ENCODE measurements at regions not wholly inside any gene's neighbourhood (a gene's known extent, or its start where the extent isn't known, plus 50 kb on each side); places are given as distances from the start of the nearest gene placed in this dataset.
"Not testable (repeated sequence)": the region's sequence is repeated elsewhere in the genome, so short reads cannot be mapped to it uniquely, and the experiment has no call there.

DNA sequence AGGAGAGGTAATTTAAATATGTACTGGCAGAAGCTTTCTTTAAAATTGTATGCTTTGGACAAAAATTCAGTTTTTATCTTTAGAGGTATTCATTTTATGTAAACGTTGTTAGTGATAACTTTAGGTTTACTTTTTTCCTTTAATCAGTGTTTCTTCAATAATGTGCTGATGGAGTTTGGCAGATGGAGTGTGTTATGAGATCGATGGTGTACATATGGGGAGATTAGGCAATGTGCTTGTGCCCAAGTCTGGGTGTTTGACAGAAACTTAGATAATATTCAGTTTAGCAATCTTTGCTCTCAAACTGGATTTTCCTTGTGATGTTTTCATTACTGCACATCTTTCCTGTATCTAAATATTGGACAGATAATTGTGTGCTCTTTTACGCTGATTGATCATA, 425.4 kb downstream of the JRKL start:
- Histone ChIP-seq H3K4me1 (ENCODE audit: control insufficient read depth, insufficient read depth, low read length) (no peaks in the 10 kb centered on the region), H3K27ac (ENCODE audit: low read length) (no peak overlapping the region), H3K9me3 (ENCODE audit: control insufficient read depth, low read depth, low read length) (no peaks in the 10 kb centered on the region), H3K4me3 (ENCODE audit: low read length) (no peak overlapping the region), H3K27me3 (ENCODE audit: control insufficient read depth, insufficient read depth, low read length) (no peaks in the 10 kb centered on the region), H3K36me3 (ENCODE audit: control insufficient read depth, insufficient read depth, low read length) (no peaks in the 10 kb centered on the region)
- no peak for DNase-seq
- 33% methylated on average over 1 of the region's 3 CpGs for WGBS (ENCODE audit: insufficient coverage, low lambda C conversion rate)

DNA sequence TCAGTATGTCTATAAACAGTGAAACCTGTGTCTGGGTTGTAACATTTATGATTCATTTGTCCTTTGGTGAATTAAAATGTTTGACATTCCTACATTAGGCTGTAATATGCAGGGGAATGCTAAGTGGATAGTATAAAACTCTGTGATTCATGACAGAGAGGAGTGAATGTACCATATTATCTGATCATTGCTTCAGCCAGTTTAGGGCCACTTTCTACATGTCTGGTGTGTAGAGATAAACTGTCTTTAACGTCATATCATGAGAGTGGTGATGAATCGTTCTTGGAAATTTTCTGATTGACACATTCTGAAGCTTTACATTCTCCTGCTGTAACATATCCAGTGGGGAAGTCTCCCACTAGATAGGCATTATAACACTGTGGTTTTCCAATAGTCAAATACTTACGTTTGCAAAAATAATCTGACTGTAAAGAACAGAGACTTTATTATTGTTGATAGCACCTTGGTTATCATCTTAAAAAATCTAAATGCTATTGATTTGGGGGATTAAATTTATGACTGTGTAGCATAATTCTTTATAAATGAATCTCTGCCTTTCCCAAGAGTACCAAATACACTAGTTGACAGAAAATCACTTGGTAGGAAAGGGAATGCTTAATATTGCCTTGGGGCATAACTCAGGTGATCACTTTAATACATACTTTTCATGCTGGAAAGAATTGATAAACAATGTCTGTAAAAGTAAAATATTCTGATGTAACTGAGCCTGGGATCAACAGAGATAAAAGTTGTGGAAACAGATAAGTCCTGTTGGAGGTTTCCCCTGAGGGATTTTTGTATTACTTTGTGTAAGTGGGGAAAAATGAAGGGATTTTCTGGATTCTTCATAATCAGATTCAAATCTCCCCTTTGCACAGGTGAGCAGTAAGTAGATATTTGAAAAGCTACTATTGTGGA, 427.9 kb downstream of the JRKL start:
- H3K4me3 ChIP-seq (ENCODE audit: low read length), result no peak overlapping the region
- no peaks in the 10 kb centered on the region for H3K4me1 ChIP-seq (ENCODE audit: control insufficient read depth, insufficient read depth, low read length)
- H3K9me3 ChIP-seq (ENCODE audit: control insufficient read depth, low read depth, low read length), result no peaks in the 10 kb centered on the region
- no peaks in the 10 kb centered on the region for H3K27me3 ChIP-seq (ENCODE audit: control insufficient read depth, insufficient read depth, low read length)
- H3K36me3 ChIP-seq (ENCODE audit: control insufficient read depth, insufficient read depth, low read length), result no peaks in the 10 kb centered on the region
- no CpG with 5 or more reads among the region's 3 CpGs for WGBS (ENCODE audit: insufficient coverage, low lambda C conversion rate)
- DNase-seq, result no peak
- H3K27ac ChIP-seq (ENCODE audit: low read length), result no peak overlapping the region

GRCh38 chr11:96827164-96827563, 437.4 kb downstream of the JRKL start:
- Histone ChIP-seq H3K4me1 (ENCODE audit: control insufficient read depth, insufficient read depth, low read length) (no peaks in the 10 kb centered on the region), H3K36me3 (ENCODE audit: control insufficient read depth, insufficient read depth, low read length) (no peaks in the 10 kb centered on the region), H3K9me3 (ENCODE audit: control insufficient read depth, low read depth, low read length) (no peaks in the 10 kb centered on the region), H3K4me3 (ENCODE audit: low read length) (no peak overlapping the region), H3K27me3 (ENCODE audit: control insufficient read depth, insufficient read depth, low read length) (no peaks in the 10 kb centered on the region), H3K27ac (ENCODE audit: low read length) (no peak overlapping the region)
- WGBS (ENCODE audit: insufficient coverage, low lambda C conversion rate), result no CpG with 5 or more reads among the region's 4 CpGs
- no peak for DNase-seq

DNA sequence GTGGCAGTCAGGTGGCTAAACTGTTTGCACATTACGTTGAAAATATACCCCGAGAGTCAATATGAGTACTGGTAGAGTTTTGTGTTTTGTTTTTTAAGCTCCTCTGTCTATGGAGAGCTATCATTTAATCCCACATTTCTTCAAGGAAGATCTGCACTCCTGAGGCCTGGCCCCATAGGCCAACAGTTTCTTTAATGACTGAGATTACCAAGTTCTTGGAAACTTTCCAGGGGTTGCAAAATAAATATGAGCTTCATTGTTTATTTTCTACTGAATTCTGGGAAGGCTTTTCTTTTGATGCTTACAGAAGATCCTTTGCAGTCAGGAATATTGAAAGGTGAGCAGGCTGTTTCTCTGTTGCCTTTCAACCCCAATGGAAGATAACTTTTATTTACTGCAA, 452.0 kb downstream of the JRKL start:
- WGBS (ENCODE audit: insufficient coverage, low lambda C conversion rate), result no CpG with 5 or more reads among the region's 2 CpGs
- Histone ChIP-seq H3K27ac (ENCODE audit: low read length) (no peak overlapping the region), H3K27me3 (ENCODE audit: control insufficient read depth, insufficient read depth, low read length) (no peaks in the 10 kb centered on the region), H3K9me3 (ENCODE audit: control insufficient read depth, low read depth, low read length) (no peaks in the 10 kb centered on the region), H3K4me3 (ENCODE audit: low read length) (no peak overlapping the region), H3K4me1 (ENCODE audit: control insufficient read depth, insufficient read depth, low read length) (no peaks in the 10 kb centered on the region), H3K36me3 (ENCODE audit: control insufficient read depth, insufficient read depth, low read length) (no peaks in the 10 kb centered on the region)
- DNase-seq, result no peak

DNA sequence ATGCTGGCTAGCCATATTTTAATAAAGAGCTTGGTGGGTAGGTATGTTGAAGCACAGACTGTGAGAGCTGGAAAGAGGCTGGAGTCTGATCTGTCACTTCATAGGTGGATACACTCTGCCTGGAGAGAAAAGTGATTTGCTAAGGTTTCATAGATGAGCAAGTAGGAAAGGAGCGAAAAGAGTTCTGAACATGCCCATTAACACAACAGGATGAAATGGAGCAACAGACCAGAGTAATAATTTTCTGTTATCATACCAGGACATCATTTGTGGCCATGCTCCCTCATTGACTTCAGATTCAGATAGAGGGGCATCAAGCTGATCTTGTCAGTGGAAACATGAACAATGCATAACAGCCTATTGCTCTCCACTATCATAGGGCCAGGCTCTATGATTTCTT, 452.9 kb downstream of the JRKL start:
- Histone ChIP-seq H3K4me3 (ENCODE audit: low read length) (no peak overlapping the region), H3K36me3 (ENCODE audit: control insufficient read depth, insufficient read depth, low read length) (no peaks in the 10 kb centered on the region), H3K9me3 (ENCODE audit: control insufficient read depth, low read depth, low read length) (no peaks in the 10 kb centered on the region), H3K27me3 (ENCODE audit: control insufficient read depth, insufficient read depth, low read length) (no peaks in the 10 kb centered on the region), H3K27ac (ENCODE audit: low read length) (no peak overlapping the region), H3K4me1 (ENCODE audit: control insufficient read depth, insufficient read depth, low read length) (no peaks in the 10 kb centered on the region)
- no CpG with 5 or more reads among the region's 1 CpG for WGBS (ENCODE audit: insufficient coverage, low lambda C conversion rate)
- DNase-seq, result no peak

- no CpG with 5 or more reads among the region's 3 CpGs for WGBS (ENCODE audit: insufficient coverage, low lambda C conversion rate)
- no peak overlapping the region for H3K4me3 ChIP-seq (ENCODE audit: low read length)
- no peak overlapping the region for H3K27ac ChIP-seq (ENCODE audit: low read length)
- H3K36me3 ChIP-seq (ENCODE audit: control insufficient read depth, insufficient read depth, low read length), result no peaks in the 10 kb centered on the region
- no peak for DNase-seq
- no peaks in the 10 kb centered on the region for H3K27me3 ChIP-seq (ENCODE audit: control insufficient read depth, insufficient read depth, low read length)
- no peaks in the 10 kb centered on the region for H3K9me3 ChIP-seq (ENCODE audit: control insufficient read depth, low read depth, low read length)
- H3K4me1 ChIP-seq (ENCODE audit: control insufficient read depth, insufficient read depth, low read length), result no peaks in the 10 kb centered on the region
Measured at GRCh38 chr11:96854425-96854824, 464.6 kb downstream of the JRKL start.

DNA sequence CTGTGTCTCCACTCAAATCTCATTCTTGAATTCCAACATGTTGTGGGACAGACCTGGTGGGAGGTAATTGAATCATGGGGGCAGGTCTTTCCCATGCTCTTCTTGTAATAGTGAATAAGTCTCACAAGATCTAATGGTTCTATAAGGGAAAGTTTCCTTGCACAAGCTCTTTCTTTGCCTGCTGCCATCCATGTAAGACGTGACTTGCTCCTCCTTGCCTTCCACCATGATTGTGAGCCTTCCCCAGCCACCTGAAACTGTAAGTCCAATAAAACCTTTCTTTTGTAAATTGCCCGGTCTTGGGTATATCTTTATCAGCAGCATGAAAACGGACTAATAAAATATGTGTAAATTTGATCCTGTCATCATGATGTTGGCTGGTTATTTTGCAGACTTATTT, 471.9 kb downstream of the JRKL start:
- H3K4me1 ChIP-seq (ENCODE audit: control insufficient read depth, insufficient read depth, low read length); H3K27me3 ChIP-seq (ENCODE audit: control insufficient read depth, insufficient read depth, low read length); H3K9me3 ChIP-seq (ENCODE audit: control insufficient read depth, low read depth, low read length); DNase-seq; H3K4me3 ChIP-seq (ENCODE audit: low read length); H3K36me3 ChIP-seq (ENCODE audit: control insufficient read depth, insufficient read depth, low read length); H3K27ac ChIP-seq (ENCODE audit: low read length): not testable (repeated sequence)
- no CpG with 5 or more reads among the region's 3 CpGs for WGBS (ENCODE audit: insufficient coverage, low lambda C conversion rate)

DNA sequence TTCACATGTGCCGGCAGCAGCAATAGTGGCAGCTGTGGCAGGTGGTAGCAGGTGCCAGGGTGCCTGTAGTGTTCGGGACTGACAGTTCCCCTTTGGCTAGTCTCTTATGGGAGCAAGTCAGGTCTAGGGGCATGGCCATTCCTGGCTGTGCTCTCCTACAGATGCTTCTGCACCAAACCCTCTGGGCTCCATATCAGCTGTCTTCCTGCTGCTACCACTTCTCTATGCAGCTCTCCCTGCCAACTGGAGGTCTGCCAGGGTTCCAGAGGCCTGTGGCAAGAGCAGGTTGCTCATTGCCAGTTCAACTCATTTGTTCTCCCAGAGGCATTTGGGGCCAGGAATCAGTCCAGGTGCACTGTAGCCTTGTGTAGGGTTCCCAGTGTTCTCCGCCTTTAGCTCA, 473.7 kb downstream of the JRKL start:
- no peak for DNase-seq
- H3K27ac ChIP-seq (ENCODE audit: low read length), result no peak overlapping the region
- H3K4me3 ChIP-seq (ENCODE audit: low read length), result no peak overlapping the region
- H3K4me1 ChIP-seq (ENCODE audit: control insufficient read depth, insufficient read depth, low read length), result no peaks in the 10 kb centered on the region
- H3K9me3 ChIP-seq (ENCODE audit: control insufficient read depth, low read depth, low read length), result no peaks in the 10 kb centered on the region
- no peaks in the 10 kb centered on the region for H3K27me3 ChIP-seq (ENCODE audit: control insufficient read depth, insufficient read depth, low read length)
- H3K36me3 ChIP-seq (ENCODE audit: control insufficient read depth, insufficient read depth, low read length), result no peaks in the 10 kb centered on the region
- WGBS (ENCODE audit: insufficient coverage, low lambda C conversion rate), result no CpG with 5 or more reads among the region's 3 CpGs

- DNase-seq, result no peak
- Histone ChIP-seq H3K27ac (ENCODE audit: low read length) (no peak overlapping the region), H3K4me3 (ENCODE audit: low read length) (no peak overlapping the region), H3K9me3 (ENCODE audit: control insufficient read depth, low read depth, low read length) (no peaks in the 10 kb centered on the region), H3K36me3 (ENCODE audit: control insufficient read depth, insufficient read depth, low read length) (no peaks in the 10 kb centered on the region), H3K4me1 (ENCODE audit: control insufficient read depth, insufficient read depth, low read length) (no peaks in the 10 kb centered on the region), H3K27me3 (ENCODE audit: control insufficient read depth, insufficient read depth, low read length) (no peaks in the 10 kb centered on the region)
- WGBS (ENCODE audit: insufficient coverage, low lambda C conversion rate), result 100% methylated on average over 2 of the region's 2 CpGs
Measured at GRCh38 chr11:96865020-96865419, 475.2 kb downstream of the JRKL start.

DNA sequence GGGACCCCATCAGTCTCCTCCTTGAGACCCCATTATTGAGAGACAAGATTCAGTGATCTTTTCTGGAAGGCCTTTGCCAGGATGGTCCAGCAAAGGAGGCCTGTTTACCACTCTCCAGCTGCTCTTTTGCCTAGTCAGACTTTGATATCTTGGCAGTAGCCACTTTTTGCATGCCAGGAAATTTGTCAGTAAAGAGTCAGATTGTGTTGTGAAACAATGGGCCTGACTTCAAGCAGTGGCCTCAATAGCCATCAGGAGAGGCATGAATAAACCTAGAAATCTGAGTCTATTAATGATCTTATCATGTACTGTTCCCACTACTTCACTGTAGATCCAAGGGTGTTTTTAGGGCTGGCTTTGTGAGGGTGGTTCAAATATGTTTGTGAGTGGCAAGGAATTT, 479.4 kb downstream of the JRKL start:
- H3K36me3 ChIP-seq (ENCODE audit: control insufficient read depth, insufficient read depth, low read length), result no peaks in the 10 kb centered on the region
- H3K4me1 ChIP-seq (ENCODE audit: control insufficient read depth, insufficient read depth, low read length), result no peaks in the 10 kb centered on the region
- H3K4me3 ChIP-seq (ENCODE audit: low read length), result no peak overlapping the region
- no peaks in the 10 kb centered on the region for H3K27me3 ChIP-seq (ENCODE audit: control insufficient read depth, insufficient read depth, low read length)
- H3K9me3 ChIP-seq (ENCODE audit: control insufficient read depth, low read depth, low read length), result no peaks in the 10 kb centered on the region
- no peak for DNase-seq
- no peak overlapping the region for H3K27ac ChIP-seq (ENCODE audit: low read length)

DNA sequence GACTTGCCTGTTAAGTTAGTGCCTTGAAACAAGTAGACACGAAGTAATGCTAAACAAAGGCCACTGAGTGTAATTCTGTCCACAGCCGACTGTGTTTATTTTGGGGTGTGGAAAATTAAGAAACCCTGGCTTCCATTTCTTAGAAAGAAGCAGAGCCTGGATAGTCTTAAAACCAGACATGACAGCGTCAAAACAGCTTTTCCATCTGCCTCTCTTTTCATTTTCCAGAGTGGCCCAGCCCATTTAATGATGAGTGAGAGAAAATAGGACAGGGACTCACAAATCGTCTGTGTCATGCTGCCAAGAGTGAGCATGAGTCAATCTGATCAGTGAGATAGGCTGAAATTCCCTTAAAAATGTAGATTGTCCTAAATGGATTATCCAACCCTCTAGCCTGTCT, 485.9 kb downstream of the JRKL start:
- Histone ChIP-seq H3K27me3 (ENCODE audit: control insufficient read depth, insufficient read depth, low read length) (no peaks in the 10 kb centered on the region), H3K27ac (ENCODE audit: low read length) (no peak overlapping the region), H3K36me3 (ENCODE audit: control insufficient read depth, insufficient read depth, low read length) (no peaks in the 10 kb centered on the region), H3K4me3 (ENCODE audit: low read length) (no peak overlapping the region), H3K9me3 (ENCODE audit: control insufficient read depth, low read depth, low read length) (peaks cover 5% of the 10 kb centered on the region), H3K4me1 (ENCODE audit: control insufficient read depth, insufficient read depth, low read length) (no peaks in the 10 kb centered on the region)
- DNase-seq, result no peak
- no CpG with 5 or more reads among the region's 4 CpGs for WGBS (ENCODE audit: insufficient coverage, low lambda C conversion rate)

Data from large intestine (tissue), 3 donors.